H54 (cell line): ENCODE measurements at regions not wholly inside any gene's neighbourhood (a gene's known extent, or its start where the extent isn't known, plus 50 kb on each side); places are given as distances from the start of the nearest gene placed in this dataset.

Experiments
- DNase-seq: peaks from one replicate; pipeline ENCODE4 v3.0.0; 2011; ENCODE audit warnings: low spot score, mixed read lengths; ENCODE audit not compliant: insufficient read length
- FAIRE-seq: peaks from 3 replicates; lab custom pipeline; 2011; peaks lifted over from hg19 to GRCh38; lab: Jason Lieb, UNC
- POLR2A ChIP-seq: IDR thresholded peaks from 2 replicates; pipeline ENCODE4 v1.6.1; 2011; ENCODE audit warnings: low read depth, mild to moderate bottlenecking, low read length

GRCh38 chr13:31881495-31881882 is 142.2 kb downstream of the RXFP2 start:
- DNase-seq (no peak), FAIRE-seq (no peak)
- no peak for TF ChIP-seq POLR2A

GRCh38 chr13:31882794-31883193 is 143.5 kb downstream of the RXFP2 start:
- FAIRE-seq: no peak
- no peak for DNase-seq
- TF ChIP-seq POLR2A: no peak

DNA sequence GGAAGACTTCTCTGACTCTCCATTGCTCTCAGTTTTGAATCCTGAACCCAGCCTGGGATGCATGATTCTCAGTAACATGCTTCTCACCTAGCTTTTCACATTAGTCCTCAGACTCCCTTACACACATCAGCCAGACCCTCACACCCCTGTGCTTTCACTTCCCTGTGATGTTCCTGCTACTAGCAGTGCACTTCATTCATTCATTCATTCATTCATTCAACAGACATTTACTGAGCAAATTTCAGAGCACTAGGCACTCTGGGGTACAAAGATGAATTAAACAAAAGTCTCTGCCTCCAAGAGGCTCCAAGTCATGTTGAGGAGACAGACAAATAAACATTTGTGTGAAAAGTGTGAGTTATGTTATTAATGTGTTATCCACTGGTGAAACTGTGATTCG is 145.2 kb downstream of the RXFP2 start:
- no peak for FAIRE-seq
- DNase-seq: no peak
- no peak for TF ChIP-seq POLR2A

GRCh38 chr13:31885994-31886393 is 145.6 kb upstream of the FRY start:
- FAIRE-seq (no peak), DNase-seq (no peak)
- no peak for TF ChIP-seq POLR2A

DNA sequence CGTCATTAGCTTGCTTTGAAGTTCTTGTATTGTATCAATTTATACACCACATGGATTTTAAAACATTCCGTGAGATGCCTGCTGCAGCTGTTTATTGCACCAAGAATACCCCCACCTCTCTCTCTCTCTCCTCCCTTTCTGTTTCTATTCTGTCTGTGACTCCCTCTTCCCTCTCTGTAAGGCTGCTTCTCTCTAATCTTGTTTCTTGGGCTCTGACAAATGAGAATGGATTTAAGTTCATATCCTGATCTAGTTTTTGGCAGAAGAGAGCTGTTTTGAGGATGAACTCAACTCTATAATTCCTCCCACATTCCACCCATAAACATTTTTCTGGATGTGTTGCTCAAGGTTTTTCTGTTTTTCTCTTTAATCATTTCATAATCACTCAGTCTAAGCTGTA is 144.3 kb upstream of the FRY start:
- no peak for TF ChIP-seq POLR2A
- DNase-seq: no peak
- no peak for FAIRE-seq

GRCh38 chr13:31890946-31891345 is 140.6 kb upstream of the FRY start:
- FAIRE-seq (no peak), DNase-seq (no peak)
- no peak for TF ChIP-seq POLR2A

GRCh38 chr13:31891472-31891871 is 140.1 kb upstream of the FRY start:
- FAIRE-seq: no peak
- TF ChIP-seq POLR2A: no peak
- DNase-seq: no peak

GRCh38 chr13:31894931-31895330 is 136.6 kb upstream of the FRY start:
- no peak for FAIRE-seq
- DNase-seq: no peak
- TF ChIP-seq POLR2A: no peak

GRCh38 chr13:31895691-31896090 is 135.9 kb upstream of the FRY start:
- no peak for FAIRE-seq
- no peak for DNase-seq
- no peak for TF ChIP-seq POLR2A

DNA sequence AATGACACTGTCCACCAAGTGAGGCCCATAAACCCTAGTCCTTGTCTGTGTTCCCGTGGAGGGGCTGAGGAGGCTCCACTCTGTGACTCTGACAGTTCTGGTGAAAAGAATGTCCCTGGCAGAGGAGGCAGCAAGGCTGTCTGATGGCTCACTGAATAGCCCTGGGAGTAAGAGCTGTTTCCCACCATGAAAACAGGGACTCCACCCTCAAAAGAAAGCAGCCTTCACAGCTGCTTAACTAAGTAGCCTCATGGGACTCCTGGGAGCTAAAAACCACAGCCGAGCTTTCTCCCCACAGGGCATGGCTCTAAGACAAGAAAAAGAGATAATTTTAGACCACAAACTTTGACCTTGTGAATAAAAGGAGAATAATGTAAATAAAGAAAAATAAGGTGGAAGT is 135.1 kb upstream of the FRY start:
- no peak for TF ChIP-seq POLR2A
- DNase-seq (no peak), FAIRE-seq (no peak)

DNA sequence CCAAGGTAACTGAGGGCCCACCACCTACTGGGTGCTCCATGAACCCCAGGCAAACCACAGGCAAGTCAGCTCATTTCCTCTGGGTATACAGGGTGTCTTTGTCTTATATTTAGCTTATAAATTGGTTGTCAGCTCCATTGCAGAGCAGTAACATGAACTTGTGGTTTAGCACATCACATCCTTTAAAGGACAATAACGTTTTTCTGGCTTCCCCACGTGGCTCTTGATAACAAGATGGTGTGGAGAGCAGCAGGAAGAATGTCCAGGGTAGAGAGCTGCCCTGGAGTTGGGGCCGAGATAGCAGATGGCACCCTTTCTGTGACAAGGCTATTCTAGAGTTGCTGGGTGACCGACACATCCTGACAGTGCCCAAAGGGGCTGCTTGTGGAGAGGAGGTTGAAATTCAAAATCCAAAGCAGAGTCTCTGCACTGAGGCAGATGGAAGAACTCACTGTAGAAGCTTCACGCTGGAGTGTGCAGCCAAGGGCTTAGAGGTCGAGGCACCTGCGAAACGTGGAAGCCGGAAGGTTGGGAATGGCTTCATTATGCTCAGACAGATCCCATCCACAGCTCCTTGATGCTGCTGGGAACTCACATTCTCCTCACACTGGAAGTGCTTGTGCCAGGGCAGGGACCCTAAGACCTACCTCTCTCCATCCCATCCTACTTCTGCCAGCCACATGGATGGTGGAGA is 133.0 kb upstream of the FRY start:
- DNase-seq (no peak), FAIRE-seq (no peak)
- no peak for TF ChIP-seq POLR2A

- no peak for TF ChIP-seq POLR2A
- no peak for DNase-seq
- no peak for FAIRE-seq
These were observed 129.6 kb upstream of the FRY start for GRCh38 chr13:31901985-31902384.

- FAIRE-seq (no peak), DNase-seq (no peak)
- TF ChIP-seq POLR2A: no peak
These were observed 128.3 kb upstream of the FRY start for GRCh38 chr13:31903111-31903815.

GRCh38 chr13:31904941-31905824 is 126.4 kb upstream of the FRY start:
- DNase-seq: no peak
- no peak for FAIRE-seq
- TF ChIP-seq POLR2A: no peak
